ENCODE measurements at regions not wholly inside any gene's neighbourhood (a gene's known extent, or its start where the extent isn't known, plus 50 kb on each side); places are given as distances from the start of the nearest gene placed in this dataset.

- no peak for DNase-seq
Measured at GRCh38 chr16:73326770-73327470, 279.0 kb upstream of the ZFHX3 start.

GRCh38 chr16:73326221-73326620 lies 278.3 kb upstream of the ZFHX3 start:
- DNase-seq = no peak

GRCh38 chr16:73323880-73324279 lies 276.0 kb upstream of the ZFHX3 start:
- DNase-seq = no peak

- no peak for DNase-seq
Measured at GRCh38 chr16:73322856-73323255, 274.9 kb upstream of the ZFHX3 start.

- no peak for DNase-seq
Measured at GRCh38 chr16:73321853-73322252, 273.9 kb upstream of the ZFHX3 start.

- no peak for DNase-seq
Measured at GRCh38 chr16:73319737-73320136, 271.8 kb upstream of the ZFHX3 start.

GRCh38 chr16:73319261-73319660 lies 271.3 kb upstream of the ZFHX3 start:
- no peak for DNase-seq

GRCh38 chr16:73317321-73317857 lies 269.5 kb upstream of the ZFHX3 start:
- no peak for DNase-seq

- DNase-seq = no peak
Measured at GRCh38 chr16:73315645-73316044, 267.7 kb upstream of the ZFHX3 start.

- no peak for DNase-seq
Measured at GRCh38 chr16:73313950-73314349, 266.0 kb upstream of the ZFHX3 start.

- DNase-seq = no peak
Measured at GRCh38 chr16:73311857-73312723, 264.2 kb upstream of the ZFHX3 start.

GRCh38 chr16:73308771-73309170 lies 260.8 kb upstream of the ZFHX3 start:
- DNase-seq = no peak

- DNase-seq = no peak
Measured at GRCh38 chr16:73306901-73307413, 259.0 kb upstream of the ZFHX3 start.

GRCh38 chr16:73304008-73304774 lies 256.3 kb upstream of the ZFHX3 start:
- no peak for DNase-seq

GRCh38 chr16:73302942-73303341 lies 255.0 kb upstream of the ZFHX3 start:
- no peak for DNase-seq

GRCh38 chr16:73301984-73302383 lies 254.1 kb upstream of the ZFHX3 start:
- no peak for DNase-seq

GRCh38 chr16:73299346-73299745 lies 251.4 kb upstream of the ZFHX3 start:
- DNase-seq = no peak

GRCh38 chr16:73298562-73298961 lies 250.6 kb upstream of the ZFHX3 start:
- DNase-seq = no peak

- no peak for DNase-seq
Measured at GRCh38 chr16:73290258-73290657, 242.3 kb upstream of the ZFHX3 start.

GRCh38 chr16:73289232-73289631 lies 241.3 kb upstream of the ZFHX3 start:
- no peak for DNase-seq

GRCh38 chr16:73288520-73288919 lies 240.6 kb upstream of the ZFHX3 start:
- no peak for DNase-seq

- no peak for DNase-seq
Measured at GRCh38 chr16:73287859-73288405, 240.0 kb upstream of the ZFHX3 start.
